Body of pancreas (tissue), 4 donors: ENCODE measurements at regions not wholly inside any gene's neighbourhood (a gene's known extent, or its start where the extent isn't known, plus 50 kb on each side); places are given as distances from the start of the nearest gene placed in this dataset.

Experiments used
- CTCF ChIP-seq, 7 experiments: fragments of 450-650 bp in 4 of 7; fragments of 200-600 bp in 3 of 7; sonication (generic) in 3 of 7; IDR thresholded peaks; one replicate each; pipeline ENCODE4 v1.5.1; 2016 to 2019; ENCODE audit warnings: antibody characterized with exemption in 7 of 7
- POLR2A ChIP-seq, 3 donors: fragments of 450-650 bp; IDR thresholded peaks; one replicate each; pipeline ENCODE4 v1.6.1; 2016; ENCODE audit warnings: antibody characterized with exemption in 3 of 3, mild to moderate bottlenecking in 2 of 3

GRCh38 chr20:59495894-59496510, 108.3 kb upstream of the PHACTR3 start:
- TF ChIP-seq POLR2A (IDR thresholded peaks at IDR 0.05) (no peak), CTCF (IDR thresholded peaks at IDR 0.05) (peak; percentile 66 to 83 (median 74))
